ENCODE measurements at regions not wholly inside any gene's neighbourhood (a gene's known extent, or its start where the extent isn't known, plus 50 kb on each side); places are given as distances from the start of the nearest gene placed in this dataset.
"Not testable (repeated sequence)": the region's sequence is repeated elsewhere in the genome, so short reads cannot be mapped to it uniquely, and the experiment has no call there.

- not testable (repeated sequence) for DNase-seq
Measured at GRCh38 chr1:223952801-223953200, 107.1 kb upstream of the TP53BP2 start.

- DNase-seq, result not testable (repeated sequence)
Measured at GRCh38 chr1:223951551-223951950, 105.8 kb upstream of the TP53BP2 start.

- not testable (repeated sequence) for DNase-seq
Measured at GRCh38 chr1:223949944-223950343, 104.2 kb upstream of the TP53BP2 start.

- DNase-seq, result not testable (repeated sequence)
Measured at GRCh38 chr1:223948041-223948440, 102.3 kb upstream of the TP53BP2 start.

GRCh38 chr1:223936592-223936991 lies 90.8 kb upstream of the TP53BP2 start:
- not testable (repeated sequence) for DNase-seq

- DNase-seq, result not testable (repeated sequence)
Measured at GRCh38 chr1:223931476-223931875, 85.7 kb upstream of the TP53BP2 start.

DNA sequence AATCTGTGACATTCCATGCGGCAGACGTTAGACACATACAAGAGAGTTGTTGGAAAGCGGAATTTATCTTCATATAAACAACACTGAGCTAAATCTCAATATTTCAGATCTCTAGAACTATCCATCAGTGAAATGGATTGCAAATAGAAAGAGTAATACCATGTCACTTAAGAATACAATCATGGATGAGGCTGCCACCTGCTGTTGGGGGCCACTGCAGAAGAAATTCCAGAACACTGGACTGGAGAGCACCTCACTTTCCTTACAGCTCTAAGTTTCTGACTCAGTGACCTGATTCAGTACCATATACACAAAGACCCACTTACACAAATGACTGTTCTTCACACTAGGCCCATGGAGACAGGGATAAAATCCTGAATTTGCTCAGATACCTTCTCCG lies 75.1 kb upstream of the TP53BP2 start:
- DNase-seq, result not testable (repeated sequence)

DNA sequence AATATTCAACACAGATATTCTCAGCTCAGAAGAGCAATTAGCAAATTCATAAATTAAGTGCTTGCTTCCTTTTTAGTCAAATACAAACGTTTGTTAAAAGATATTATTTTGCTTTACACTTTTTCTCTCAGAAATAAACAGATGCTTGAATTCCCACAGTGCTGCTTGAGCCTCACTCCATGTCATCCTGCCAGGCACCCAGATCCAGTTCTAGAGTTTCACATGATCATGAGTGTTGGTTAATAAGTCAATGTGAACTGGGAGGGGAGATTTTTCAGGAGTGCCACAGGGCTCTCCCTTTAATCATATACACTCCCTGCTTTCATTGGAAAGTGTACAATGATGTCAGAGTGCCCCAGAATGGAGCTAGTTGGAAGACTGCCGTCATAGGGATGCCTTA lies 69.7 kb upstream of the TP53BP2 start:
- DNase-seq, result not testable (repeated sequence)

DNA sequence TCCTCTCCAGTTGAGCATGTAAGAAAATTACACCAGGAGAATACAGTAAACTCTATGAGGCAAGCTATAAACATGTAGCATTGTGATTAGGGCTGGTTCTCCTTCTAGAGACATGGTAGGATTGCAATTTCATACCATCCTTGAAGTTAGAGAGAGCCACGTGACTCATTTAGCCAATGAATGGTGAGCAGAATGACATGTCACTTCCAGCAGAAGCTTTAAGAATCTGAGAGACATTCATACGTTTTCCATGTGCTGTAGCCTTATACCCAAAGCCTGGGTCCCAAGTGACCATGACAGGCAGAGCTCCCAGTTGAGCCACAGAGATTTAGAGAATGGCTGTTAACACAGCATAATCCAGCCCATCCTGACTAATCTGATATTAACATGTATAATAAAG lies 68.0 kb upstream of the TP53BP2 start:
- DNase-seq, result not testable (repeated sequence)

DNA sequence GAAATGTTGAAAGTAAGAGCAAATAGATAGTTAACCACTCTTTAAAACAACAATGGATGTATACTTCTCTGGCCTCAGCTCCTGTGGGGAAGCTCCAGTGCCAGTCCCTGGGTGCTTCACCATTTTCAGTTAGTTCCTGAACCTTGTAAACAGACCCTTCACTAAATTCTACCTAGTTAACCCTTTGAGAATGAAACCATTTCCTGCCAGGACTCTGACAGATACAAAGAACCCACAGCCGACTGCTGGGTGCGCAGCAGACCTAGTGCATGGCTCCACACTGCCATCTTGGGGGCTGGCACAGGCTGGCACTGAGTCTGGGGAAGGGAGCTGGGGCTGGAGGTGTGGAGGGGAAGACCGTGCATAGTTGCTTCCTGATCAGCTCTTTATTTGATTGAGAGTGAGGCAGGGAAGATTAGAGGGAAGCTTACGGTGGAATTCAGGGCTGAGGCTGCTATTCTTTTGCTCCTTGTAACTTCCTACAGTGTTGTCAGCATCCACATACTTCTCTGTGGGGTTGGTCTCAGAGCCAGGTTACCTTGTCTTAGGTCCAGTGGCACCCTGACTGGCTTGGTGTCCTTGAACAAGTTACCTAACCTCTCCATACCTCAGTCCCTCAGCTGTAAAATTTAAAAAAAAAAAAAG lies 62.3 kb upstream of the TP53BP2 start:
- peak; percentile 3 to 20 for DNase-seq

DNA sequence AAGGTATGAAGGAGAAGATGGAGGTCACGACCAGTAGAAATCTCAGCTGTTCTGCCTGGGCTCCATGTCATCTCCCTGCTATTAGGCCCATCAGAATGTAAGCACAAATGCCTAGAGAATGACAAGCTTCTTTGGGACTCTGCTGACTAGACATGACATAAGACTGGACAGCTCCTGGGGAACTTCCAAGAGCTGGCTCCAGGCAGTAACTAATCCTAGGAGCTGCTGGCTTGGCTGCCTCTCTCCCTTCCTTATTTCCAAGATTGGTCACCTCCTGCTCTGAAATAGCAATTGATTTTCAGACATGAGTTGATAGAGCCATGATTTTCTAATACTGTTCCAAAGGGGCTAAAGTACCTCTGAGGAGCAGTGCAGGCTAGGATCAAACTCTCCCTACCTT lies 57.5 kb upstream of the TP53BP2 start:
- not testable (repeated sequence) for DNase-seq

DNA sequence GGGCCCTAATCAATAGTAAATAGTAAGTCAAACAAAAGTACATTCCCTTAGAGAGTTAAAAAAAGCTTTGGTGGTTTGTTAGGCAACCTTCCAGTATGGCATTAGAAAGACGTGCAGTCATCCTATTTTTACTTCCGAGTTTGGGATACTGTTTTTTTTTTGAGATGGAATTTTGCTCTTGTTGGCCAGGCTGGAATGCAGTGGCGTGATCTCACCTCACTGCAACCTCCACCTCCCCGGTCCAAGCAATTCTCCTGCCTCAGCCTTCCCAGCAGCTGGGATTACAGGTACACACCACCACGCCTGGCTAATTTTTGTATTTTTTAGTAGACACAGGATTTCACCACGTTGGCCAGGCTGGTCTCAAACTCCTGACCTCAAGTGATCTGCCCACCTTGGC lies 54.0 kb upstream of the TP53BP2 start:
- not testable (repeated sequence) for DNase-seq

- not testable (repeated sequence) for DNase-seq
Measured at GRCh38 chr1:223897097-223897496, 51.4 kb upstream of the TP53BP2 start.

GRCh38 chr1:223895950-223896349 lies 50.2 kb upstream of the TP53BP2 start:
- not testable (repeated sequence) for DNase-seq
